ENCODE measurements at regions not wholly inside any gene's neighbourhood (a gene's known extent, or its start where the extent isn't known, plus 50 kb on each side); places are given as distances from the start of the nearest gene placed in this dataset.

DNA sequence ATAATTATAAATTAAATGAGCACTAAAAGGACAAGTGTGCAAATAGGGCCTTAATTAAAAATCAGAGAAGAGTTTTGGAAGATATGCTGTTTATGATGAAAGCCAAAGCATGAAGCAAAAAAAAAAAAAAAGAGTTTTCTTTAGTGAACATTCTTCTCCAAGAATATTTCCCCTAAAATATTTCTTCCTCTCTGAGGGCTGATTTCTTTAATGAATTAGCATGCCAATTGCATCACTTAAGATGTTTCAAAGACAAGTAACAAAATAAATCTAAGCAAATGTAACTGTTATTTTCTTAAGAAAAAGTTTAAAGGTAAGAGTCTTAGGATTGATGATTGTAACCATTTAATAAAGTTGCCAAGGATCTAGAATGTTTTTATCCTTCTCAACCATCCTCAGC lies 81.6 kb upstream of the MPDZ start:
- no peaks in the 10 kb centered on the region for H3K9me3 ChIP-seq (ENCODE audit: low read depth, low read length)
- no peak overlapping the region for H2AFZ ChIP-seq (ENCODE audit: low read length)
- no peaks in the 10 kb centered on the region for H3K36me3 ChIP-seq (ENCODE audit: insufficient read depth, low read length)
- H3K27ac ChIP-seq (ENCODE audit: low read depth, low read length), result no peak overlapping the region
- no peak for DNase-seq (ENCODE audit: insufficient read length, low spot score, missing footprints)
- peaks cover 12% of the 10 kb centered on the region for H3K4me1 ChIP-seq (ENCODE audit: insufficient read depth, low read length)
- H3K4me2 ChIP-seq (ENCODE audit: insufficient read depth, low read length), result no peak overlapping the region
- H3K79me2 ChIP-seq (ENCODE audit: insufficient read depth, low read length), result no peaks in the 10 kb centered on the region
- H4K20me1 ChIP-seq (ENCODE audit: insufficient read depth, low read length), result no peaks in the 10 kb centered on the region
- no peaks in the 10 kb centered on the region for H3K27me3 ChIP-seq (ENCODE audit: insufficient read depth, low read length)
- TF ChIP-seq, protein P1, sequence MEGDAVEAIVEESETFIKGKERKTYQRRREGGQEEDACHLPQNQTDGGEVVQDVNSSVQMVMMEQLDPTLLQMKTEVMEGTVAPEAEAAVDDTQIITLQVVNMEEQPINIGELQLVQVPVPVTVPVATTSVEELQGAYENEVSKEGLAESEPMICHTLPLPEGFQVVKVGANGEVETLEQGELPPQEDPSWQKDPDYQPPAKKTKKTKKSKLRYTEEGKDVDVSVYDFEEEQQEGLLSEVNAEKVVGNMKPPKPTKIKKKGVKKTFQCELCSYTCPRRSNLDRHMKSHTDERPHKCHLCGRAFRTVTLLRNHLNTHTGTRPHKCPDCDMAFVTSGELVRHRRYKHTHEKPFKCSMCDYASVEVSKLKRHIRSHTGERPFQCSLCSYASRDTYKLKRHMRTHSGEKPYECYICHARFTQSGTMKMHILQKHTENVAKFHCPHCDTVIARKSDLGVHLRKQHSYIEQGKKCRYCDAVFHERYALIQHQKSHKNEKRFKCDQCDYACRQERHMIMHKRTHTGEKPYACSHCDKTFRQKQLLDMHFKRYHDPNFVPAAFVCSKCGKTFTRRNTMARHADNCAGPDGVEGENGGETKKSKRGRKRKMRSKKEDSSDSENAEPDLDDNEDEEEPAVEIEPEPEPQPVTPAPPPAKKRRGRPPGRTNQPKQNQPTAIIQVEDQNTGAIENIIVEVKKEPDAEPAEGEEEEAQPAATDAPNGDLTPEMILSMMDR (IDR thresholded peaks at IDR 0.05; ENCODE audit: extremely low read depth, low read depth, low read length), result no peak
- H3K4me3 ChIP-seq (ENCODE audit: insufficient read depth, low read length), result no peak overlapping the region

DNA sequence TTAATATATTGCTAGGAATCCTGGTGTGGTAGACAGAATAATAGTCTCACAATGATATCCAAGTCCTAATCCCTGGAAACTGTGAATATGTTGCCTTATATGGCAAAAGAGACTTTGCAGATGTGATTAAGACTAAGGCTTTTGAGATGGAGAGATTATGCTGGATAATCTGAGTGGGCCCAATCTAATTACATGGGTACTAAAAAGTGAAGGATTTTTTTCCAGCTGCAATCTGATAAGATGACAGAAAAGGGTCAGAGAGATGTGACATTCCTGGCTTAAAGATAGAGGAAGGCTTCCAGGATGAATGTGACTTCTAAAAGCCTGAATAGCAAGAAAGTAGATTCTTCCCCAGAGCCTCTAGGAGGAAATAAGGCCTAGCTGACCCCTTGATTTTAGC lies 80.7 kb upstream of the MPDZ start:
- TF ChIP-seq, protein P1 (IDR thresholded peaks at IDR 0.05; ENCODE audit: extremely low read depth, low read depth, low read length), result no peak
- no peak overlapping the region for H3K4me3 ChIP-seq (ENCODE audit: insufficient read depth, low read length)
- H4K20me1 ChIP-seq (ENCODE audit: insufficient read depth, low read length), result no peaks in the 10 kb centered on the region
- no peaks in the 10 kb centered on the region for H3K36me3 ChIP-seq (ENCODE audit: insufficient read depth, low read length)
- no peak overlapping the region for H3K27ac ChIP-seq (ENCODE audit: low read depth, low read length)
- H3K79me2 ChIP-seq (ENCODE audit: insufficient read depth, low read length), result no peaks in the 10 kb centered on the region
- no peak overlapping the region for H2AFZ ChIP-seq (ENCODE audit: low read length)
- H3K9me3 ChIP-seq (ENCODE audit: low read depth, low read length), result no peaks in the 10 kb centered on the region
- H3K4me2 ChIP-seq (ENCODE audit: insufficient read depth, low read length), result no peak overlapping the region
- peaks cover 12% of the 10 kb centered on the region for H3K4me1 ChIP-seq (ENCODE audit: insufficient read depth, low read length)
- DNase-seq (ENCODE audit: insufficient read length, low spot score, missing footprints), result no peak
- H3K27me3 ChIP-seq (ENCODE audit: insufficient read depth, low read length), result no peaks in the 10 kb centered on the region

GRCh38 chr9:13358128-13358527 lies 78.6 kb upstream of the MPDZ start:
- no peaks in the 10 kb centered on the region for H3K79me2 ChIP-seq (ENCODE audit: insufficient read depth, low read length)
- TF ChIP-seq, protein P1 (IDR thresholded peaks at IDR 0.05; ENCODE audit: extremely low read depth, low read depth, low read length), result no peak
- peak overlapping the region; percentile 32 for H3K27ac ChIP-seq (ENCODE audit: low read depth, low read length)
- no peaks in the 10 kb centered on the region for H3K36me3 ChIP-seq (ENCODE audit: insufficient read depth, low read length)
- no peak overlapping the region for H2AFZ ChIP-seq (ENCODE audit: low read length)
- H3K27me3 ChIP-seq (ENCODE audit: insufficient read depth, low read length), result no peaks in the 10 kb centered on the region
- H3K4me3 ChIP-seq (ENCODE audit: insufficient read depth, low read length), result no peak overlapping the region
- H3K9me3 ChIP-seq (ENCODE audit: low read depth, low read length), result no peaks in the 10 kb centered on the region
- no peak for DNase-seq (ENCODE audit: insufficient read length, low spot score, missing footprints)
- peaks cover 16% of the 10 kb centered on the region for H3K4me1 ChIP-seq (ENCODE audit: insufficient read depth, low read length)
- no peaks in the 10 kb centered on the region for H4K20me1 ChIP-seq (ENCODE audit: insufficient read depth, low read length)
- peak overlapping the region; percentile 7 for H3K4me2 ChIP-seq (ENCODE audit: insufficient read depth, low read length)

- no peak overlapping the region for H3K27ac ChIP-seq (ENCODE audit: low read depth, low read length)
- H3K27me3 ChIP-seq (ENCODE audit: insufficient read depth, low read length), result no peaks in the 10 kb centered on the region
- TF ChIP-seq, protein P1 (IDR thresholded peaks at IDR 0.05; ENCODE audit: extremely low read depth, low read depth, low read length), result no peak
- no peaks in the 10 kb centered on the region for H3K36me3 ChIP-seq (ENCODE audit: insufficient read depth, low read length)
- no peak for DNase-seq (ENCODE audit: insufficient read length, low spot score, missing footprints)
- H3K4me1 ChIP-seq (ENCODE audit: insufficient read depth, low read length), result peaks cover 21% of the 10 kb centered on the region
- H3K9me3 ChIP-seq (ENCODE audit: low read depth, low read length), result no peaks in the 10 kb centered on the region
- H3K4me2 ChIP-seq (ENCODE audit: insufficient read depth, low read length), result no peak overlapping the region
- H3K79me2 ChIP-seq (ENCODE audit: insufficient read depth, low read length), result no peaks in the 10 kb centered on the region
- H3K4me3 ChIP-seq (ENCODE audit: insufficient read depth, low read length), result no peak overlapping the region
- no peak overlapping the region for H2AFZ ChIP-seq (ENCODE audit: low read length)
- no peaks in the 10 kb centered on the region for H4K20me1 ChIP-seq (ENCODE audit: insufficient read depth, low read length)
Measured at GRCh38 chr9:13354733-13355132, 75.2 kb upstream of the MPDZ start.

Measured in osteoblast (primary cell).